DMS153 treated with DMSO at 0.1 percent for 48 hours (cell line): ENCODE measurements at regions not wholly inside any gene's neighbourhood (a gene's known extent, or its start where the extent isn't known, plus 50 kb on each side); places are given as distances from the start of the nearest gene placed in this dataset.

Experiments
- DNase-seq: peaks from one replicate; lab custom pipeline; 2025; ENCODE audit not compliant: unreplicated experiment; lab: John Stamatoyannopoulos, UW

DNA sequence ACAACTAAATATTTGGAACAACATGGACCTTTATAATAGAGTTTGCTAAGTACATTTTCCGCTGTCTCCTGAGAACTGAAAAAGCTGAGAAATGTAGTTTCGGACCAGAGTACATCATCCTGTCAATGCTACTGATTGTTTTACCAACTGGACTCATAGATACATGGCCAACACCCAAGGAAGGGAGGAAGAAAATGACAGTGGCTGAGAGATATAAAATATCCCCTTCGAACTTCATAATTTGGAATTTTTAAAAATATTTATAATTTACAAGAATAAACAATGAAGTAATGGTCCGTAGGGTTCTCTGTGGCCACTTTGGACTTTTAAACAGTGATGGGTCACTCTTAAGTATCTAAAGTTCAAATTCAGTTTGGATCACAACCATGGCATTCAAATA, 1042.7 kb downstream of the MCTP2 start:
- no peak for DNase-seq

DNA sequence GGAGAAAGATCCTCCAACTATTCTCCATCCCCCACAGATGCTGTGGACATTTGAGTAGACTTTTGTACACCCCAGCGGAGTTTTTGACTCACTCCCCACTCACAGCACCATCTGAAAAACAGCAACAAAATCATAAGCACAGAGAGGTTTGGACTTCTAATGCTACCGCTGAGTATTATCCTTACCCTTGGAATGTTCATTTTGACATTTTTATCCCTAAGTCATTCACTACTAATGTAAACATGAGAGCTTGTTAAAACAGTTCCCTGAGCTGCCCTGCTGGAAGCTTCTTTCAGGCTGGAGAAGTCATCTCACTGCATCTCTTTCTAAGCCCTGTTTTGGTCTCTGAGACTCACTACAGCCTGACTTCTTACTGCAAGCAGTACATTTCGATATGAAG, 1045.9 kb downstream of the MCTP2 start:
- DNase-seq = no peak

GRCh38 chr15:95278532-95279245, 1047.3 kb downstream of the MCTP2 start:
- no peak for DNase-seq

- DNase-seq = no peak
Observed at GRCh38 chr15:95279277-95280019, 1048.1 kb downstream of the MCTP2 start.

GRCh38 chr15:95280711-95281110, 1049.3 kb downstream of the MCTP2 start:
- DNase-seq = no peak

GRCh38 chr15:95281470-95281869, 1049.0 kb upstream of the NR2F2 start:
- no peak for DNase-seq

- no peak for DNase-seq
Observed at GRCh38 chr15:95284492-95284891, 1046.0 kb upstream of the NR2F2 start.

DNA sequence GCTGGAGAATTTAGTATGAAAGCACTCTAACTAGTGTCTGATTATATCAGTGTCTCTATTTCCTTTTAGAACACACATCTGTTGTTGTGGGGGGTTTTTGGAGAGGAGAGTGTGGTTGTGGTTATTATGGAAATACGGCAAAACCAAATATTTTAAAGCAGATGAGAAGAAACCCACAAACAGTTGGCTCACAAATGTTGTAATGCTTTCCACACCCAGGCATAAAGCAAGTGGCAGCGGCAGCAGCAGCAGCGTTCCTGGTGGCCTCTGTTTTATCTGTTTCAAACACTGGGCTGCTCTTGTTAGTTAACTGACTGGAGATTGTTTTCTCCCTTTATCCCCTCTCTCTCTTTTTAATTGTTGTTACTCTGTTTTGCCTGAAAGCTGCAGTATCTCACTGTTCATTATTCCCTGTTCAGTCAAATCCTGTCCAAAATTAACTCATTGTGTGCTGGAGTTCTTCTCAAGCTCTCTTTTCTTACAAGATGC, 1045.5 kb upstream of the NR2F2 start:
- DNase-seq = no peak

DNA sequence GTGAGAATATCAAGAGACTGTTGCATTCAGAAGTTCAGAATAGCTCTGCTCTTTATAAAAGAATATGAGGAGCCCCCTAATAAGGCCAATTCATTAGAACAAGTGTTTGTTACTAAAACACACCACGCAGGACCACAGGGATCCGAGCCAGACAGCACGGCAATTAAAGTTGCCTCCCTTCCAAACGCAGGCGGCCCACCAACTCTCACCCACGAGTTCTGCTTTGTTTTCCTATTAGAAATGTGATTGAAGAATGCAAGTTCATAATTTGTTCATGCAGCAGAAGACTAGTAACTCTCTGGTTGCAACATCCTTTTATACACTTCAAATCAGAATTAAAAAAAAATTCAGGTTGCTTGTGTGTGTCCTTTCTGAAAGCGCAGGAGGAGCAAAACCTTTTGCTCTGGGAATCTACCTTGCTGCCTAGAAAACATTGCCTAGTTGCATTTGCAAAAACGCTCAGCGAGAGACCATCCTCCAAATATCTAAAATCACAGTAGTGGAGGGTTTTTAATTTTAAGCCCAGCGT, 1044.1 kb upstream of the NR2F2 start:
- no peak for DNase-seq

GRCh38 chr15:95287720-95288103, 1042.8 kb upstream of the NR2F2 start:
- no peak for DNase-seq

DNA sequence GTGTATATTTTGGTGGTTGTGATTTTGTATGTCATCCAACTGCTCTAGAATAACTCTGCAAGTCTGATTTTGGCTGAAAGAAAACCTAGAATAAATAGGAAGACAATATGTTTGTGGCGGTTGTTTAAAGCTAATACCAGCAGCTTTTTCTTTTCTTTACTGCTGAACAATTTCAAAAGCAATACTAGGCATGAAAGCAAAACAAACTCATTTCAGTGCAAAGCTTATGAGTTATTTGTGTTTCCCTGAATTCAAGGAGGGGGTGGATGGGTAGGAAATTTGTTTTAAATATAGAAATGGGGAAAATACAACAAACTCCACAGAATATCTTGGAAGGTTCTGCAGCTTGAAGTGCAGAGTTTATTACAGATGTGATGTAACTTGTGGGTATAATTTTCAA, 1041.9 kb upstream of the NR2F2 start:
- no peak for DNase-seq

GRCh38 chr15:95290176-95290974, 1040.1 kb upstream of the NR2F2 start:
- no peak for DNase-seq

DNA sequence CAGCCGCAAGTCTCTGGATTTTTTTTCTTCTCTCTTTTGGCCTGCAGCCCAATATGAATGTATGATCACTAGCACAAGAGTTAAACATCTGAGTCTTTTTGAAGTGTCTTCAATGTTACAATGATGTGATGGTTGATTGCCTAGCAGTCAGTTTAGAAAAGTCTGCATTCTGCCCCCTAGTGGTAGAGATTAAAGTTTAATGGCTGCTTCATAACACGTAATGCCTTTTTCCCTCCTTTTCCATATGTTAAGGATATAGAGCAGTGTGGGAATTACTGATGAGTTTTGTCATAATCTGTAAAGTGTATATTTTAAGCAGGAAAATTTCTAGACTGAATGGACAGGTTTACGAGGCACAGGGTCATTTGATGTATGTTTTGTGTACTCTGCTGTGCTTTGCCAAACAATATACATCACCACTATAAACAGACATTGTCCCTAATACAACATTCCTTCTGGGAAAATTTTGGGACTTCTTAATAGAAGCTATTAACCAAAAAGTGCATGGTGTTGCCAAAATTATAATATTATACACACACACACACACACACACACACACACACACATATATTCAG, 1038.5 kb upstream of the NR2F2 start:
- no peak for DNase-seq

DNA sequence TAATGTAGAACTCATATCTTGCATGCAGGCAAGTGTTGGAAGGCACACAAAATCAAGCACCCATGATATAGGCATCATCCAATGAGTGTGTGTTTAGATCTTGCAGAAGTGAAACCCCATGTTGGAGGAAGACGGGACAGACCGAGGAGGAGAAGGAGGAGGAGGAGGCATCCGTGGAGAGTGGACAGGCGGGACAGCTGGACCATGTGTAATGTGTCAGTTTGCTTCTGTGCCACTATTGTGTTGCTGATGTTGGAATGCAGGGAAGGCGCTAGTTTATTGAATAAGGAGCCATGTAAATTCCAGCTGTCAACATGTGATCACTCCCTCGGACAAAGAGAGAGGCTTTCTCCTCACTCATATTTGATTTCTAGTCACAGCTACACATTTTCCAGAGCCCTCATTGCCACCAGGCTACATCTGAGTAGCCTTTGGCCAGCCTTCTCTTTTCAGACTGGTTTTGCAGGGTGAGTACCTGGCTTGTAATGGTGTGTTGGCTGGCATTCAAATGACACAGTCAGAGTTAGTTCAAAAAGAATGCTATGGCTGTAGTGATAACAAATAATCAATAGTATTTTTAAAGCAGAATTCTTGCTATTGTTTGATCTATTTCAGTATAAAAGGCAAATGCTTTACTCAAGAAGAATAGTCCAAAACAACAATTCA, 1037.6 kb upstream of the NR2F2 start:
- no peak for DNase-seq

DNA sequence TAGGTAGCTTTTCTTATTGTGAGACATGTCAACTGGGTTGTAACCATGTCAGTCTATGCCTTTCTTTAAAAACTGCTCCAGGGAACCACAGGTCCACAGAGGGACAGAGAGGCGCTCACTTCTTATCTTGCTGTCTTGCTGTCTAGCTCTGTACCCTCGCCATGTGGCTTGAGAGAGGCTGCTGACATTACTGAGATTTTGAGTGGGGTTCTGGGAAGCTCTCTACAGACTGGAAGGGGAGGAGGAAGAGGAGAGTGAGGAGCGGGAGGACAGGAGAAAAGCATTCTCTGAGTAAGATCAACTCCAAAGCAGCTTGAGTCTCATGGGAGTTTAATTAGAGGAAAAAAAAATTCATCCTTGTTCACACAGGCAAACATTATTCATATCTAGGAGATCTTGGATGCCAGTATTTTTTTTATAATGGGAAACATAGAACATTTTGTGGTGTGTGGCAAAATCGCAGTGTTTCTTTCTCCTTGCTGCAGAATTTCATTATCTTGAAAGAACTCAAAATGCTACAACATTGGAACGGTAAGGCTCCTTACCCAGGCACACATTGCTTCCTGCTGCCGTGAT, 1037.0 kb upstream of the NR2F2 start:
- DNase-seq = no peak

DNA sequence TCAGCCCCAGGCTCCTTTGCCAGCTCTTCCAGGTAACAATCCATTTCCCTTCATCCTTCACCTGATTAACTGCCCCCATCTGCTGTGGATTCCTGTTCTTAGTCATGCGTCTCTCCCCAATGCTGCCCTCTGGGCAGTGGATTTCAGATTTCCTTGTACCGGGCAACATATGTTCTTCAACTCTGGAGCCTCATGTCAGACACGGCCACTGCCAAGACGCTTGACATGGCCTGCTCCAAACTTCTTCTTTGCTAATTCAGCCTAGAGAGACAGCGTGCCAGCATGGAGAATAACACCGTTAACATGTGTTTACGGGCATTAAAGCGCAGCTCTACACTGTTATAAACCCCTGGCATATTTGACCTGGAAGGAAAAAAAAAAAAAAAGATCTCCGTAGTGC, 1035.1 kb upstream of the NR2F2 start:
- no peak for DNase-seq

GRCh38 chr15:95295896-95296625, 1034.4 kb upstream of the NR2F2 start:
- no peak for DNase-seq

- DNase-seq = peak; percentile 9
Observed at GRCh38 chr15:95296643-95297042, 1033.9 kb upstream of the NR2F2 start.

- no peak for DNase-seq
Observed at GRCh38 chr15:95298729-95299128, 1031.8 kb upstream of the NR2F2 start.

- DNase-seq = no peak
Observed at GRCh38 chr15:95300958-95301357, 1029.5 kb upstream of the NR2F2 start.
